ENCODE measurements at regions not wholly inside any gene's neighbourhood (a gene's known extent, or its start where the extent isn't known, plus 50 kb on each side); places are given as distances from the start of the nearest gene placed in this dataset.

GRCh38 chr2:103618112-103618511 is 856.3 kb downstream of the TMEM182 start:
- TF ChIP-seq CTCF (IDR thresholded peaks at IDR 0.05; ENCODE audit: borderline replicate concordance, extremely low read depth, low read length, poor library complexity, severe bottlenecking) (no peak), EZH2 (IDR thresholded peaks at IDR 0.05; ENCODE audit: borderline replicate concordance, low read depth, low read length, severe bottlenecking) (no peak)

All from DND-41 (cell line).